GM11168 (cell line): ENCODE measurements at regions not wholly inside any gene's neighbourhood (a gene's known extent, or its start where the extent isn't known, plus 50 kb on each side); places are given as distances from the start of the nearest gene placed in this dataset.

ENCODE experiments used
- in situ Hi-C: fragments of 300-500 bp; cut with MboI; formaldehyde crosslinking; loops from one replicate; pipeline ENCODE4 v1.12.0; 2022; ENCODE audit warnings: low sequenced_read_pairs; ENCODE audit not compliant: unreplicated experiment

DNA sequence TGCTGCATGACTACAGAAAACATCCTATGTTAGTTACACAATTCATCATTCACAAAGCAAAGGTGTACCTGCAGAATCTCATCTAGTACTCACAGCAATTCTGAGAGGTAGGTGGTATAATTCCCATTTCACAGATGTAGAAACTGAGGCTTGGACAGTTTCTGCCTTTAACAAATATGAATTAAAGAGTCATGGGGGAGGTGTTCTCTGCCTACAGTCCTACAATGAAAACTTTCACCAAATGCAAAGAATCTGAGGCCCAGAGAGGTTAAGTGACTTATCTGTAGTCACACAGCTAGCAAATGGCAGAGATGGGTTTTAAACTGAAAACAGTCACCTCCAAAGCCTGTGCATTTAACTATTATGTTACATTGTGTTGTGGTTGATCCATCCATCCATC, 171.6 kb upstream of the WSCD2 start:
- in situ Hi-C loops, result no loop called here

- in situ Hi-C loops, result no loop called here
Measured at GRCh38 chr12:107963635-107964034, 165.5 kb upstream of the WSCD2 start.

GRCh38 chr12:107967170-107967569, 161.9 kb upstream of the WSCD2 start:
- in situ Hi-C loops, result no loop called here

DNA sequence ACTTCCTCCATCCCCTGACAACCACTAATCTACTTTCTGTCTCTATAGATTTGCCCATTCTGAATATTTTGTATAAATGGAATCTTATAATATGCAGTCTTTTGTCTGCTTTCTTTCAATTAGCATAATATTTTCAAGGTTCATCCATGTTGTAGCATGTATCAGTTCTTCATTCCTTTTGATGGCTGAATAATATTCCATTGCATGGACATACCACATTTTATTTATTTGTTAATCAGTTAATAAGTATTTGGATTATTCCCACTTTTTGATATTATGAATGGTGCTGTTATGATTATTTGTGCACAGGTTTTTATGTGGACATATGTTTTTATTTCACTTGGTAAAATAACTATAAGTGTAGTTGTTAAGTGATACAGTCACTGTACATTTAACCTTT, 155.1 kb upstream of the WSCD2 start:
- in situ Hi-C loops, result no loop called here

DNA sequence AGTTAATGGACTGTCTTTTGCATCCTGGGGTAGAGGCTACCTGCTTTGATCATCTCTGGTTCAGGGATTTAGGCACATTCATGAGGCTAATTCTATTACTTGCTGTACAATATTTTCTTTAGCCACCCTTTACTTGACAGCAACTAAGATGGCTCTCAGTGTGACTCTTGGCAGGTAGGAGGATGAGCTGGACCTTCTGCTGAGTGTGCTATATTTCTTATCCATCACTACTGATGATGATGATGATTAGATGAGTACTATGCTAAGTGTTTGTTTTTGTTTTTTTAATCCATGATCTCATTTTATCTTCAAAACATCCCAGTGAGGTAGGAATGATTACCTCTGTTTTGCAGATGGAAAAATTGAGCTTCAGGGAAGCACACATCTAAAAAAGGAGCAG, 152.8 kb upstream of the WSCD2 start:
- in situ Hi-C loops, result no loop called here

- in situ Hi-C loops, result no loop called here
Measured at GRCh38 chr12:107978201-107978600, 150.9 kb upstream of the WSCD2 start.

DNA sequence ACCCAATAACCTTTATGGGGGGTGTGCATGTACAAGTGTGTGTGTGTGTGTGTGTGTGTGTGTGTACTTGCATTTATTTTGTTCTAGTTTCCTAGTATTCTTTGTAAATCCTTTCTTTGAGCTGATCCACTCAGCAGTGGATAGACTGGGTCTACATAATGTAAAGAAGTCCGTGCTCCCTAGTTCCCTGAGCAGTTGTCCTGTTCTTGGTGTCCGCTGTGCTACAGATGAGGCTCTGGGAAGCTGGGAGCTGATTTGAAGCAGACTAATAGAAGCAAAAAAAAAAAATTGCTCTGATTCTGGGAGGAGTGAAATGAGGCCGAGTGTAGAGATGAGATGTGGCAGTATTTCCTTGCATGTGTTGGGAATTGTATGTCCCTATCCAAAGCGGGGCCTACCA, 150.4 kb upstream of the WSCD2 start:
- in situ Hi-C loops, result no loop called here

DNA sequence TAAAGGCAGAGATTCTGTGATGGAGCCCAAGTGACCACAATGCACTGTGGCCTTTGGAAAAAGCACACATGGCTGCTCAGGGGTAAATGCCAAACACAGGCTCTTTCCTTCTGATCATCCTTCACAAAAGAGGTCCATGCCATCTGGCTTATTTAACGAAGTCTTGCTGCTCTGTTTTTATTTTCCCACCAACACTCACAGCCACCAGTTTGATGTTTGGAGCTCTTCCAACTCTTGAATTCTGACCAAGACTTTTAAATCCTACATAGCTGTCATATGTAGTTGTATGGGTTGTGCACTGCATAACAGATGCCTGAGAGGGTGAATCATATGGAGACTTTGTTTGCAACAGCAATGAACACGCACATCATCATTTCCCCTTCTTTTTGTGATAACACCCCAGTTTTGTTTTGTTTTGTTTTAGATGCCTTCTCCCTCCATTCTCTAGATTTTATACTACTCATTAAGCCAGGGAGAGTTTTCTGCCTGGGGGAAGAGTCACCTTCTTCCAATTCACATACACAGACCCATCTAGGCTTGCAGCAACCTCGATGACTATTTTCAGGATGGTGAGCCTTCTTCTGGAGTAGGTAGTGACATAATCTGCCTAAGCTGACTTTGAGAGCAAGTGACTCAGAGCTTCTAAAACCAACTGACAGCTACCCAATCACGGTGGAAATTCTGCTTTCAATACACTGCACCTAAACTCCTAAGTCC, 145.2 kb upstream of the WSCD2 start:
- in situ Hi-C loops, result no loop called here

DNA sequence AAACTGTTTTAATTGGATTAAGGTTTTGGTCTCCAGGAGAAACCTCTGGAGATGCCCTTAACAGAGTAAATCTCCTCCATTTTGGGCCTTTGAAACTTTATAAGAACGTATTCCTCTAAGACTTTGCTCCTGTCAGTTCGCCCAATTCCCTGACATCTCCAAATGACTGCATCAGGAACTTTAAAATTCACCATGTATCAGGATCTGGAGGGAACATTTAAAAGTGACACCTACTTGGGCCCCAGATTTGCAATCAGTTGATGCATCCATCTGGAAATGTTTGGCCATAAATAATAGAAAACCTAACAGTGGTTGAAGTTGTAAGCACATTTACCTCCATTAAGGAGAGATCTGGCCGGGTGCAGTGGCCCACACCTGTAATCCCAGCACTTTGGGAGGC, 144.1 kb upstream of the WSCD2 start:
- in situ Hi-C loops, result no loop called here

DNA sequence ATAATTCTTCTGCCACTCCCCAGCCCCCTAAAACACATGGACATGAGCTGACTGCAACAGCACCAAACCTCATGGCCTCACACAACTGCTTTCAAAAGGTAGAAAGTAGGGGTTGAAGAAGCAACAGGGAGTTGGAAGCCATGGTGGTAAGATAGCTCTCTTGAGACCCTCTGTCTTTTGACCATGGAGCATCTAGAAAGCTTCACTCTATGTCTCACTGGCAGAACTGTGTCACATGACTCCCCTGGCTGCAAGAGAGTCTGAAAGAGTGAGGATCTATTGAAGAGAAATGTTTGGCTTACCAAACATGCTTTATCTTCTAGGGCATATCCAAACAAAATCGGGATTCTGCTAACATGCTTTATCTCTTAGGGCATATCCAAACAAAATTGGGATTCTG, 142.9 kb upstream of the WSCD2 start:
- in situ Hi-C loops, result no loop called here

- in situ Hi-C loops, result no loop called here
Measured at GRCh38 chr12:107990325-107990724, 138.8 kb upstream of the WSCD2 start.

GRCh38 chr12:107992029-107992428, 137.1 kb upstream of the WSCD2 start:
- in situ Hi-C loops, result no loop called here

DNA sequence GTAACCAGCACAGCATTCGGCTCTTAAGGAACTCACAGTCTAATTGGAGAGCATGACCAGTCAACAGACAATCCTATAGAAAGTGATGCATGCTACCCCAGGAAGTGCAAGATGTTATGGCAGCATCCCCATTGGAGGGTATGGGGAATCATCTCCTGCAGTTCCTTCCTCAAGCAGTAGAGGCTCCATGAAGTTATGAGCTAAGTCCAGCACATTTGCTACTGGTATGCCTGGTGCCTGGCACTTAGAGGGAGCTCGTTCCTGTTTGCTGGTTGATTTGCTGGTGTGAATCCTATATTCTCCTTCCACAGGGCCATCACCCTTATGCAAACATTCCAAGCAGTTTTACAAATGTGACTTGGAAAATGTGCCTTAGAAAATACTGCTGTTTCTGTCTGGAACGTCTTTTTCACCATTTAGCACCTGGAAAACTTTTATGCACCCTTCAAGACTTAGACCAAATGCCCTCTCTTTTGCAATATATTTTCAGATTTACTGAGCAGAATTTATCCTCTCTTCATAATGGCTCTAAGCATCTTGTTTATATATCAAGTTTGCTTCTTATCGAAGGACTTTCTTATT, 136.1 kb upstream of the WSCD2 start:
- in situ Hi-C loops, result no loop called here

GRCh38 chr12:107998863-107999262, 130.2 kb upstream of the WSCD2 start:
- in situ Hi-C loops, result no loop called here

DNA sequence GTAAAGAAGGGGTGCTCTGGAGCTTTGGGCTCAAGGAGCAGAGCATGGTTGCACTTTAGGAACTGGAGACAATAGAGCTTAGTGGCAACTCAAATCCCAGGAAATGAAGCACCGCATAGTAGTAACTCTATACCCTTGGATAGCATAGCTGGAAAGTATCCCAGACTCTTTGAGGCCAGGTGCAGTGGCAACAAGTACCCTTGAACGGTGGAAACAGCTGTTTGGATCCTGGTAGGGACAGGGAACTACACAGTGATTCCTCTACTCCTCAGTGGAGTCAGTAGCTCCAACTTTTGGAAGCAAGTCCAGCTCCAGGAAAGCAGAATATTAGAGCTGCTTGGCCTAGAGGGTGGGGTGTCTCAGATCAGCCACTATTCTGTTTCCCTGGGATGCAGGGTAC, 129.0 kb upstream of the WSCD2 start:
- in situ Hi-C loops, result no loop called here

DNA sequence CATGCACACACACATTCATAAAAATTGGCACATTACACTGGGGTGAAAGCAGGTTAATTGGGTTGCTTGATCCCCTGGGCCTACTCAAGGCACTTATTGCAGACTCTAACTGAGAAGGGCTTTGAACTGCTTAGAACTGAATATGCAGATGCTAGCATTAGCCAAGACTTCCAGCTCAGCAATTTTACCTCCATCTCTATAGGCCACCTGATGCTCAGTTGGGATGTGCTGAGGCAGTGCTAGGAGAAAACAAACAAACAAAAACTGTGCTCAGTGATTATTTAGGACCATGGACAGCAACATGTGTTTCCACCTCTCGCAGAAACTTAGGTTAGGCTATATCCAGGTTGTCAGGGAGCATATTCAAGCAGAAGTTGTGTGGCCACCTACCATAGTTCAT, 124.8 kb upstream of the WSCD2 start:
- in situ Hi-C loops, result no loop called here

DNA sequence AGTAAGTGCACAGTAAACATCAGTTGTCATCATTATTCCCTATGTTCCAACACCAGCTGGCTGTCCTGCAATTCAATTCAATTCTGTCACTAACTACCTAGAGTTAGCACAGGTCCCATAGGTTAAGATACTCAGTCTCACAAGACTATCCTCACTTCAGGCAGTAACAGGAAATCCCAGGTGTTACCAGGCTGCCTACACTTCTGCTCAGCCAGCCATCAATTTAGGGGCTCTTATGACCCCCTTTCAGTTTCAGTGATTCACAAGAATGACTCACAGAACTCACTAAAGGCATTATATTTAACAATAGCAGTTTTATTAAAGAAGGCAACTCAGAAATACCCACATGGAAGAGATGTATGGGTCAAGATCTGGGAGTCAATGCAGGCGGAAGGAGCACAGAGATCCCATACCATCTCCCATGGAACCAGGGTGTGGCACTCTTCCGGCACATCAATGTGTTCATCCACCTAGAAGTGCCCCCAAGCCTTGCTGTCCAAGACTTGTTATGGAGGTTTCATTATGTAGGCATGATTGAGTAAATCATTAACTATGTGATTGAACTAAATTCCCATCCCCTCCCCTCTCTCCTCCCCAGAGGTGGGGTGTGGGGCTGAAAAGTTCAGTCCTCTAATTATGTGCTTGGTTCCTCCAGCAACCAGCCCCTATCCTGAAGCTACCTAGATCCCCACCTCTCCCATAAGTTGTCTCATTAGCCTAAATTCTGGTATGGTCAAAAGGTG, 120.8 kb upstream of the WSCD2 start:
- in situ Hi-C loops, result no loop called here

DNA sequence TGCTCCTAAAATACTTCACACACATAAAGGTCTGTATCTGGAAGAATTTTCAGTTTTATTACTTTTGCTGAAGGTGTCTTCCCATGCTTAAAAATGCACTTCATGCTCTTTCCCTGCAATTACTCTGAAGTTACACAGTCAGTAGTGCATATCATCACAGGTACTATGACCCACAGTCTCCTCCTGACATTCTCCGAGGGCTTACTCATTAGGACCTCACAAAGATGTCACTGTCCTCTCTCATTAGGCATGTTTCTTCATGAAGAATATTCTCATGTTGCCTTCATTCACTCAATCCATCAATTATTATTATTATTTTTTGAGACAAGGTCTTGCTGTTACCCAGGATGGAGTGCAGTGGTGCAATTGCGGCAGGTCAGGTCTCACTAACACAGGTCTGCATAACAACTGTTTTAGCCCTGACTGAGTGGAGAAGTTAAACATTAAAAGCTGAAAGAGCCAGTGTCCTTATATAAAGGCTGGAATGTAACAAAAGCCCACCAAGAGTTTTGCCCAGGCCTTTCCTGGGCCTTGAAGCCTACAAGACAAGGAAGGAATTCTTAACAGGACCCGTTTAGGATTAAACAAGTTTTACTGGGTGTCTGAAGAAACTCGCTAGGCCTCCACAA, 119.5 kb upstream of the WSCD2 start:
- in situ Hi-C loops, result no loop called here

GRCh38 chr12:108016022-108016564, 113.0 kb upstream of the WSCD2 start:
- in situ Hi-C loops, result no loop called here

GRCh38 chr12:108017472-108018057, 111.5 kb upstream of the WSCD2 start:
- in situ Hi-C loops, result no loop called here

DNA sequence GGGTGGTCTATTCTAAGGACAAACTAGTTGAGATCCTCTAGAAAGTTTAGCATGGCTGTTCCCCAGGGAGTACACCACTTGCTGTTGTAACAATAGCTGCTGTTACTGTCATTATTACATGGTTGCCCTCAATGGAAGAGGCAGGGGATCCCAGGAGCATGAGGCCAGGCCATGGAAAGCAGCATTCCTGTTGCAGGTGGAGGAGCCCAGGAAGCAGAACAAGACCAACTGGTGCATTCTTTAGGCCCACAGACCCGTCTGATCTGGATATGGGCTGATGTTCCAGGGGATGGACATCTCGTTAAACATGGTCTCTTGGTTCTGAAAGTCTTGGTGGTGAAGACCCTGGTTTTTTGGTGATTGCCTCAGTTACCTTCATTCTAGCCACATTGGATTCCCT, 109.2 kb upstream of the WSCD2 start:
- in situ Hi-C loops, result no loop called here
